K562 (cell line): ENCODE measurements at regions not wholly inside any gene's neighbourhood (a gene's known extent, or its start where the extent isn't known, plus 50 kb on each side); places are given as distances from the start of the nearest gene placed in this dataset.

Source experiments
- ARHGAP35 ChIP-seq: fragments of 450-650 bp; IDR thresholded peaks from 2 replicates; pipeline ENCODE4 v1.6.1; 2018; ENCODE audit not compliant: partially characterized antibody
- ARID1B ChIP-seq: fragments of 450-650 bp; IDR thresholded peaks from 2 replicates; pipeline ENCODE4 v1.6.1; 2016; ENCODE audit warnings: antibody characterized with exemption, mild to moderate bottlenecking, inconsistent platforms
- BACH1 ChIP-seq: fragments of 200-800 bp; sonication (Bioruptor generic); IDR thresholded peaks from 2 replicates; pipeline ENCODE4 v1.6.1; 2016; ENCODE audit warnings: missing genetic modification characterization, missing compliant biosample characterization
- CBFA2T3 ChIP-seq: fragments of 450-650 bp; IDR thresholded peaks from 2 replicates; pipeline ENCODE4 v1.6.1; 2017
- CCNT2 ChIP-seq: IDR thresholded peaks from 2 replicates; pipeline ENCODE4 v1.6.1; 2011; ENCODE audit warnings: borderline replicate concordance, low read depth, mild to moderate bottlenecking, moderate library complexity, mixed read lengths, low read length; ENCODE audit not compliant: insufficient read length; ENCODE audit errors: extremely low read depth
- CEBPG ChIP-seq, 3 experiments: fragments of 200-800 bp in 1 of 3; sonication (Bioruptor generic) in 1 of 3; sonication (generic) in 1 of 3; formaldehyde crosslinking in 1 of 3; IDR thresholded peaks in 2 of 3; conservative IDR thresholded peaks in 1 of 3; 2 replicates each; pipeline versions ENCODE4 v1.6.1 to v1.8.0; 2016 to 2022; ENCODE audit warnings: missing compliant biosample characterization in 2 of 3, missing genetic modification characterization in 2 of 3, mild to moderate bottlenecking in 1 of 3, missing genetic modification reagents in 1 of 3
- FOSL1 ChIP-seq: fragments of 200-800 bp; sonication (Bioruptor generic); conservative IDR thresholded peaks from 2 replicates; pipeline ENCODE4 v1.6.1; 2016; ENCODE audit warnings: missing genetic modification characterization, missing compliant biosample characterization
- FOXK2 ChIP-seq, 2 experiments: fragments of 450-650 bp; IDR thresholded peaks in 1 of 2; conservative IDR thresholded peaks in 1 of 2; 2 replicates each; pipeline ENCODE4 v1.6.1; 2016; ENCODE audit warnings: low read depth in 2 of 2, mild to moderate bottlenecking in 1 of 2
- JUND ChIP-seq, 2 experiments: IDR thresholded peaks; 2 replicates in 1 of 2; 3 replicates in 1 of 2; pipeline ENCODE4 v1.6.1; 2011; ENCODE audit warnings: borderline replicate concordance in 2 of 2, low read depth in 2 of 2, low read length in 2 of 2, improper control_type of control experiment in 1 of 2, missing biosample characterization in 1 of 2, missing genetic modification characterization in 1 of 2, missing genetic modification reagents in 1 of 2
- KAT7 ChIP-seq: sonication (generic); formaldehyde crosslinking; IDR thresholded peaks from 2 replicates; pipeline ENCODE4 v1.8.0; 2022; ENCODE audit warnings: missing genetic modification reagents, mild to moderate bottlenecking, borderline replicate concordance
- KAT8 ChIP-seq: fragments of 450-650 bp; IDR thresholded peaks from 2 replicates; pipeline ENCODE4 v1.6.1; 2016; ENCODE audit warnings: low read depth, mild to moderate bottlenecking
- LARP7 ChIP-seq: fragments of 450-650 bp; IDR thresholded peaks from 2 replicates; pipeline ENCODE4 v1.6.1; 2016
- MECOM ChIP-seq: fragments of 250-450 bp; sonication (Bioruptor Pico); IDR thresholded peaks from 2 replicates; pipeline ENCODE4 v1.8.0; 2022; ENCODE audit warnings: inconsistent platforms
- PTBP1 ChIP-seq: fragments of 200-400 bp; formaldehyde crosslinking; IDR thresholded peaks from 2 replicates; pipeline ENCODE4 v1.6.1; 2017; ENCODE audit warnings: low read depth, low read length
- SAFB ChIP-seq: fragments of 200-400 bp; formaldehyde crosslinking; IDR thresholded peaks from 2 replicates; pipeline ENCODE4 v1.6.1; 2017; ENCODE audit warnings: low read depth, low read length, borderline replicate concordance
- SNRNP70 ChIP-seq: fragments of 200-400 bp; formaldehyde crosslinking; optimal IDR thresholded peaks from 2 replicates; pipeline ENCODE3; 2017; ENCODE audit warnings: low read depth, low read length
- SREBF1 ChIP-seq: fragments of 150-350 bp; IDR thresholded peaks from 2 replicates; pipeline ENCODE4 v1.6.1; 2014; ENCODE audit warnings: antibody characterized with exemption, low read depth, low read length, borderline replicate concordance
- TAF7 ChIP-seq: fragments of 450-650 bp; IDR thresholded peaks from 2 replicates; pipeline ENCODE4 v1.6.1; 2016; ENCODE audit warnings: missing genetic modification characterization, missing compliant biosample characterization
- TEAD1 ChIP-seq, 2 experiments: fragments of 450-650 bp in 1 of 2; sonication (generic) in 1 of 2; formaldehyde crosslinking; IDR thresholded peaks; 2 replicates each; pipeline versions ENCODE4 v1.4.0 to v1.8.0; 2020 to 2022; ENCODE audit warnings: mild to moderate bottlenecking in 2 of 2, missing genetic modification reagents in 1 of 2
- TRIM24 ChIP-seq, 2 experiments: fragments of 450-650 bp; IDR thresholded peaks; 2 replicates each; pipeline ENCODE4 v1.6.1; 2016
- ZC3H4 ChIP-seq: sonication (generic); formaldehyde crosslinking; IDR thresholded peaks from 2 replicates; pipeline ENCODE4 v1.9.0; 2021; ENCODE audit warnings: missing genetic modification reagents, borderline replicate concordance
- ZFX ChIP-seq: sonication (generic); formaldehyde crosslinking; IDR thresholded peaks from 2 replicates; pipeline ENCODE4 v1.8.0; 2022; ENCODE audit warnings: mild to moderate bottlenecking, missing genetic modification reagents, moderate library complexity
- ZNF12 ChIP-seq: sonication (generic); formaldehyde crosslinking; IDR thresholded peaks from 2 replicates; pipeline ENCODE4 v1.4.0; 2020; ENCODE audit warnings: mild to moderate bottlenecking, missing genetic modification reagents
- ZNF668 ChIP-seq: fragments of 250-450 bp; sonication (Bioruptor Pico); IDR thresholded peaks from 2 replicates; pipeline ENCODE4 v1.8.0; 2022; ENCODE audit warnings: mild to moderate bottlenecking, inconsistent platforms
- ZNF75A ChIP-seq: fragments of 450-650 bp; formaldehyde crosslinking; IDR thresholded peaks from 2 replicates; pipeline ENCODE4 v1.4.0; 2020; ENCODE audit warnings: mild to moderate bottlenecking
- TF ChIP-seq, protein P1 (sequence below): fragments of 450-650 bp; IDR thresholded peaks from 2 replicates; pipeline ENCODE4 v1.6.1; 2016; ENCODE audit warnings: low read depth, mild to moderate bottlenecking, moderate library complexity
- TF ChIP-seq, protein P2 (sequence below): fragments of 250-450 bp; sonication (Bioruptor Pico); IDR thresholded peaks from 2 replicates; pipeline ENCODE4 v1.5.0; 2021
- TF ChIP-seq, protein P3 (sequence below): sonication (generic); formaldehyde crosslinking; IDR thresholded peaks from 2 replicates; pipeline ENCODE4 v1.8.0; 2022; ENCODE audit warnings: missing genetic modification reagents, mild to moderate bottlenecking, moderate library complexity, borderline replicate concordance

DNA sequence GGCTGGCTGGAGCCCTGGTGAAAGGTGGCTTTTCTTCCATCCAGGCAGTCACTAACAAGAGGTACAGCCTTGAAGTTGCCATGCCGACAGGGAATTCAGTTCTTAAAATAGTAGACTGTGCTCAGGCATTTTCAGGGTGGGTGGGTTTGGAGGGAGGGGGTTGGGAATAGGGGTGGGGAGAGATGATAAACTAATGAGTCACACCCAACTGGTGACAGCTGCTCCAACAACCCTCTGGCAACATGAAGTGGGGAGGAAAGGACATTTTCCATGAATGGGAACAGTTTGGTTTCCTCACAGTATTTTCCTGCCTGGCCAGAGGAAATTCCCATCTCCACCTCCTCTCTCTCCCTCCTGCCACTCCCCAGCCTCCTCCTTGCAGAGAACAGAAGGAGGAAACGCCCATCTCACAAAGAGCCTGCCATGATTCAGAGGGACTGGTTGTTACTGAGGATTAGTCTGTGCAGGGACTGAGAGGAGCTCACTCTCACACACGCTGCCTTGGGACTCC lies 113.0 kb upstream of the SLC1A4 start (continued):
- TF ChIP-seq KAT7 (no peak), KAT8 (no peak), MECOM (no peak), SNRNP70 (no peak), FOSL1 (peak; percentile 87), BACH1 (tag) (no peak), ZNF75A (CRISPR knock-in tag) (no peak), ARHGAP35 (no peak), SREBF1 (no peak), ZNF668 (CRISPR knock-in tag) (no peak), ZNF12 (peak; percentile 60; the same call in 1 of the 2 replicates), TRIM24 (IDR thresholded peaks at IDR 0.05) (peak in 1 of 2 experiments; percentile 34; a peak in 1 of 4 replicates), PTBP1 (no peak), ARID1B (0 out of 2 replicates have a peak, but pooled peaks have one; percentile 24), ZC3H4 (CRISPR knock-in tag) (no peak), CCNT2 (no peak), ZFX (CRISPR knock-in tag) (no peak), JUND (IDR thresholded peaks at IDR 0.05; ENCODE audit: borderline replicate concordance, low read depth, low read length) (peak; percentile 47; the same call in 1 of the 2 replicates), JUND (tag; IDR thresholded peaks at IDR 0.05; ENCODE audit: borderline replicate concordance, low read depth, low read length) (peak; percentile 62; the same call in 1 of the 3 replicates), CEBPG (CRISPR knock-in tag; IDR thresholded peaks at IDR 0.05) (no peak), CEBPG (tag; conservative IDR thresholded peaks at IDR 0.05 in 1 of 2, IDR thresholded peaks at IDR 0.05 in 1 of 2) (no peak), SAFB (no peak), FOXK2 (conservative IDR thresholded peaks at IDR 0.05 in 1 of 2, IDR thresholded peaks at IDR 0.05 in 1 of 2; ENCODE audit: low read depth in 2 of 2) (no peak), LARP7 (no peak), TEAD1 (CRISPR knock-in tag; IDR thresholded peaks at IDR 0.05) (no peak), TAF7 (tag) (no peak), CBFA2T3 (0 out of 2 replicates have a peak, but pooled peaks have one; percentile 22)
- TF ChIP-seq, protein P1, sequence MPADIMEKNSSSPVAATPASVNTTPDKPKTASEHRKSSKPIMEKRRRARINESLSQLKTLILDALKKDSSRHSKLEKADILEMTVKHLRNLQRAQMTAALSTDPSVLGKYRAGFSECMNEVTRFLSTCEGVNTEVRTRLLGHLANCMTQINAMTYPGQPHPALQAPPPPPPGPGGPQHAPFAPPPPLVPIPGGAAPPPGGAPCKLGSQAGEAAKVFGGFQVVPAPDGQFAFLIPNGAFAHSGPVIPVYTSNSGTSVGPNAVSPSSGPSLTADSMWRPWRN: no peak
- TF ChIP-seq, protein P2, sequence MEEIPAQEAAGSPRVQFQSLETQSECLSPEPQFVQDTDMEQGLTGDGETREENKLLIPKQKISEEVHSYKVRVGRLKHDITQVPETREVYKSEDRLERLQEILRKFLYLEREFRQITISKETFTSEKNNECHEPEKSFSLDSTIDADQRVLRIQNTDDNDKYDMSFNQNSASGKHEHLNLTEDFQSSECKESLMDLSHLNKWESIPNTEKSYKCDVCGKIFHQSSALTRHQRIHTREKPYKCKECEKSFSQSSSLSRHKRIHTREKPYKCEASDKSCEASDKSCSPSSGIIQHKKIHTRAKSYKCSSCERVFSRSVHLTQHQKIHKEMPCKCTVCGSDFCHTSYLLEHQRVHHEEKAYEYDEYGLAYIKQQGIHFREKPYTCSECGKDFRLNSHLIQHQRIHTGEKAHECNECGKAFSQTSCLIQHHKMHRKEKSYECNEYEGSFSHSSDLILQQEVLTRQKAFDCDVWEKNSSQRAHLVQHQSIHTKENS (CRISPR knock-in tag): no peak
- TF ChIP-seq, protein P3, sequence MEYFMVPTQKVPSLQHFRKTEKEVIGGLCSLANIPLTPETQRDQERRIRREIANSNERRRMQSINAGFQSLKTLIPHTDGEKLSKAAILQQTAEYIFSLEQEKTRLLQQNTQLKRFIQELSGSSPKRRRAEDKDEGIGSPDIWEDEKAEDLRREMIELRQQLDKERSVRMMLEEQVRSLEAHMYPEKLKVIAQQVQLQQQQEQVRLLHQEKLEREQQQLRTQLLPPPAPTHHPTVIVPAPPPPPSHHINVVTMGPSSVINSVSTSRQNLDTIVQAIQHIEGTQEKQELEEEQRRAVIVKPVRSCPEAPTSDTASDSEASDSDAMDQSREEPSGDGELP: 0 out of 2 replicates have a peak, but pooled peaks have one; percentile 35
